ENCODE measurements at regions not wholly inside any gene's neighbourhood (a gene's known extent, or its start where the extent isn't known, plus 50 kb on each side); places are given as distances from the start of the nearest gene placed in this dataset.

- TF ChIP-seq, protein P1, sequence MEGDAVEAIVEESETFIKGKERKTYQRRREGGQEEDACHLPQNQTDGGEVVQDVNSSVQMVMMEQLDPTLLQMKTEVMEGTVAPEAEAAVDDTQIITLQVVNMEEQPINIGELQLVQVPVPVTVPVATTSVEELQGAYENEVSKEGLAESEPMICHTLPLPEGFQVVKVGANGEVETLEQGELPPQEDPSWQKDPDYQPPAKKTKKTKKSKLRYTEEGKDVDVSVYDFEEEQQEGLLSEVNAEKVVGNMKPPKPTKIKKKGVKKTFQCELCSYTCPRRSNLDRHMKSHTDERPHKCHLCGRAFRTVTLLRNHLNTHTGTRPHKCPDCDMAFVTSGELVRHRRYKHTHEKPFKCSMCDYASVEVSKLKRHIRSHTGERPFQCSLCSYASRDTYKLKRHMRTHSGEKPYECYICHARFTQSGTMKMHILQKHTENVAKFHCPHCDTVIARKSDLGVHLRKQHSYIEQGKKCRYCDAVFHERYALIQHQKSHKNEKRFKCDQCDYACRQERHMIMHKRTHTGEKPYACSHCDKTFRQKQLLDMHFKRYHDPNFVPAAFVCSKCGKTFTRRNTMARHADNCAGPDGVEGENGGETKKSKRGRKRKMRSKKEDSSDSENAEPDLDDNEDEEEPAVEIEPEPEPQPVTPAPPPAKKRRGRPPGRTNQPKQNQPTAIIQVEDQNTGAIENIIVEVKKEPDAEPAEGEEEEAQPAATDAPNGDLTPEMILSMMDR (IDR thresholded peaks at IDR 0.05), result no peak
- TF ChIP-seq POLR2A (IDR thresholded peaks at IDR 0.05), result no peak
Observed at GRCh38 chr2:88818381-88818780, 126.9 kb downstream of the RPIA start.
